Transverse colon (tissue), 4 donors: ENCODE measurements at regions not wholly inside any gene's neighbourhood (a gene's known extent, or its start where the extent isn't known, plus 50 kb on each side); places are given as distances from the start of the nearest gene placed in this dataset.

Source experiments
- DNase-seq: peaks from one replicate; pipeline ENCODE4 v3.0.0-alpha.2; 2019
- H3K27ac ChIP-seq, 4 donors: fragments of 200-600 bp; sonication (generic); 2 replicates each; pipeline ENCODE4 v1.5.1; 2016 to 2018; ENCODE audit warnings: inconsistent platforms in 4 of 4
- H3K27me3 ChIP-seq: fragments of 200-600 bp; sonication (generic); 2 replicates; pipeline ENCODE4 v1.5.1; 2017; ENCODE audit warnings: inconsistent platforms
- H3K36me3 ChIP-seq, 4 donors: fragments of 200-600 bp; sonication (generic); 2 replicates each; pipeline ENCODE4 v1.5.1; 2017 to 2019; ENCODE audit warnings: inconsistent platforms in 4 of 4
- H3K4me1 ChIP-seq, 4 donors: fragments of 200-600 bp; sonication (generic); 2 replicates each; pipeline ENCODE4 v1.5.1; 2017 to 2020; ENCODE audit warnings: inconsistent platforms in 4 of 4
- H3K4me3 ChIP-seq, 4 donors: fragments of 200-600 bp; sonication (generic); 1 replicate in 1 of 4; 2 replicates in 3 of 4; pipeline versions ENCODE4 v1.5.1 to v1.6.1; 2017 to 2019; ENCODE audit warnings: inconsistent platforms in 4 of 4
- H3K9me3 ChIP-seq, 2 donors: fragments of 200-600 bp; sonication (generic); 2 replicates each; pipeline ENCODE4 v1.5.1; 2017 to 2019; ENCODE audit warnings: inconsistent platforms in 2 of 2
- EP300 ChIP-seq: sonication (generic); formaldehyde crosslinking; IDR thresholded peaks from one replicate; pipeline ENCODE4 v1.6.1; 2017; ENCODE audit warnings: antibody characterized with exemption, low read depth
- POLR2A ChIP-seq: fragments of 450-650 bp; IDR thresholded peaks from one replicate; pipeline ENCODE4 v1.6.1; 2016; ENCODE audit warnings: antibody characterized with exemption, mild to moderate bottlenecking, moderate library complexity
- POLR2AphosphoS5 ChIP-seq, 3 donors: sonication (generic); formaldehyde crosslinking; IDR thresholded peaks; one replicate each; pipeline ENCODE4 v1.6.1; 2016; ENCODE audit warnings: antibody characterized with exemption in 3 of 3
- WGBS, 2 donors: methylation state at CpG; one replicate each; pipeline ENCODE4 v1.1.5; 2018; ENCODE audit warnings: low coverage in 1 of 2; 5-methylcytosine and 5-hydroxymethylcytosine counted together
- in situ Hi-C, 4 donors: fragments of 200-750 bp; cut with MboI; loops; one replicate each; pipeline versions ENCODE4 v1.15.0 to v1.15.1; 2017; ENCODE audit warnings: low sequenced_read_pairs in 3 of 4, low pct_ligation_motif_present in 1 of 4, low pct_unique_long_range_greater_than_20kb in 1 of 4
- intact Hi-C: fragments of 100-400 bp; cut with DNase I; formaldehyde crosslinking; loops from one replicate; pipeline ENCODE4 v1.15.1; 2023; ENCODE audit warnings: low total_unique reads
- TF ChIP-seq, protein P1 (sequence below), 5 experiments: fragments of 200-600 bp in 3 of 5; fragments of 450-650 bp in 2 of 5; sonication (generic) in 3 of 5; IDR thresholded peaks; 1 replicate in 2 of 5; 2 replicates in 3 of 5; pipeline ENCODE4 v1.5.1; 2016 to 2017; ENCODE audit warnings: antibody characterized with exemption in 5 of 5, inconsistent platforms in 3 of 5, mild to moderate bottlenecking in 2 of 5, moderate library complexity in 1 of 5

DNA sequence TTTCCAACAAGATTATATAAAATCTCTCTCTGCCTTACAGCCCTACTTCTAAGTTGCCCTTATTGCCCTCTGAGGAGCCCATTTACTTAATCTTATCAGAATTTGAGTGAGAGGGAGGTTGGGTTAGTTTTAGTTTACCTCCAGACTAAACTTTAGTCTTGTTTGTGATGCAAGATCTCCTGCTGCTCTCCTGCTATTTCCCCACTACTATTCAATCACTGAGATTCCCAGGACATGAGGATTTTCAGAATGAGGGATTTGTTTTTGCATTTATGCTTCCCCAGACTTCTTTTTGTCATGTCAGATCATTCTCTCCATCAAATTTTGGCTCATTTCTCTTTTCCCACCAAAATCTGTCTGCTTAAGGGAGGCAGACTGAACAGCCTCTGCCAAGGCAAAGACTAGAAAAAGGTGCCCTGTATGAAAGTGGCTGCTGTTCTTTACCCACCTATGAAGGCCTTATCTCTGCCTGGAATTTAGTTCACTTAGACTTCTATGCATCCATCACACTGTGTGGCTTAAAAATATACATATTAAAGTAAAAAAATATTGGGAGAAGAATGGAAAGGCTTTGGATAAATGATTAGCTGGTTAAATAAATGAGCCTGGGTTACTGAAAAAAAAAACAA is 401.3 kb downstream of the PID1 start:
- no peaks in the 10 kb centered on the region for H3K4me1 ChIP-seq
- in situ Hi-C loops (no loop called here), intact Hi-C loops (no loop called here)
- TF ChIP-seq POLR2AphosphoS5 (IDR thresholded peaks at IDR 0.05) = no peak
- no peak for TF ChIP-seq EP300
- no peak for TF ChIP-seq POLR2A
- TF ChIP-seq, protein P1, sequence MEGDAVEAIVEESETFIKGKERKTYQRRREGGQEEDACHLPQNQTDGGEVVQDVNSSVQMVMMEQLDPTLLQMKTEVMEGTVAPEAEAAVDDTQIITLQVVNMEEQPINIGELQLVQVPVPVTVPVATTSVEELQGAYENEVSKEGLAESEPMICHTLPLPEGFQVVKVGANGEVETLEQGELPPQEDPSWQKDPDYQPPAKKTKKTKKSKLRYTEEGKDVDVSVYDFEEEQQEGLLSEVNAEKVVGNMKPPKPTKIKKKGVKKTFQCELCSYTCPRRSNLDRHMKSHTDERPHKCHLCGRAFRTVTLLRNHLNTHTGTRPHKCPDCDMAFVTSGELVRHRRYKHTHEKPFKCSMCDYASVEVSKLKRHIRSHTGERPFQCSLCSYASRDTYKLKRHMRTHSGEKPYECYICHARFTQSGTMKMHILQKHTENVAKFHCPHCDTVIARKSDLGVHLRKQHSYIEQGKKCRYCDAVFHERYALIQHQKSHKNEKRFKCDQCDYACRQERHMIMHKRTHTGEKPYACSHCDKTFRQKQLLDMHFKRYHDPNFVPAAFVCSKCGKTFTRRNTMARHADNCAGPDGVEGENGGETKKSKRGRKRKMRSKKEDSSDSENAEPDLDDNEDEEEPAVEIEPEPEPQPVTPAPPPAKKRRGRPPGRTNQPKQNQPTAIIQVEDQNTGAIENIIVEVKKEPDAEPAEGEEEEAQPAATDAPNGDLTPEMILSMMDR (IDR thresholded peaks at IDR 0.05) = no peak
- H3K27ac ChIP-seq = no peak overlapping the region
- no peak for DNase-seq
- H3K4me3 ChIP-seq = no peak overlapping the region
- H3K9me3 ChIP-seq = no peaks in the 10 kb centered on the region
- H3K36me3 ChIP-seq = no peaks in the 10 kb centered on the region
- H3K27me3 ChIP-seq = no peaks in the 10 kb centered on the region

DNA sequence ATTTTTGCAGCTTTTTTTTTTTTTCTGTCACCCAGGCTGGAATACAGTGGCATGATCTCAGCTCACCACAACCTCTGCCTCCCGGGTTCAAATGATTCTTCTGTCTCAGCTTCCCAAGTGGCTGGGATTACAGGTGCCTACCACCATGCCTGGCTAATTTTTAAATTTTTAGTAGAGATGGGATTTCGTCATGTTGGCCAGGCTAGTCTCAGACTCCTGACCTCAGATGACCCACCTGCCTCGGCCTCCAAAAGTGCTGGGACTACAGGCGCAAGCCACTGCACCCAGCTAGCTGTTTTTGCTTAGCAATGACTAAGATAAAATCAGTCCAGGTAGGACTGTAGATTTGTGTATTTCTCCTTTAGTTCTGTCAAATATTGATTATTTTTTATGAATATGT is 403.7 kb downstream of the PID1 start:
- H3K4me3 ChIP-seq = no peak overlapping the region
- H3K27me3 ChIP-seq = no peaks in the 10 kb centered on the region
- DNase-seq = no peak
- no peaks in the 10 kb centered on the region for H3K36me3 ChIP-seq
- in situ Hi-C loops = no loop called here
- H3K27ac ChIP-seq = no peak overlapping the region
- H3K9me3 ChIP-seq = no peaks in the 10 kb centered on the region
- 75 to 82% methylated on average over 1 to 4 of the region's 4 CpGs for WGBS, 2 donors
- H3K4me1 ChIP-seq = no peaks in the 10 kb centered on the region
- intact Hi-C loops = no loop called here
- TF ChIP-seq POLR2A (no peak), POLR2AphosphoS5 (IDR thresholded peaks at IDR 0.05) (no peak), EP300 (no peak)

DNA sequence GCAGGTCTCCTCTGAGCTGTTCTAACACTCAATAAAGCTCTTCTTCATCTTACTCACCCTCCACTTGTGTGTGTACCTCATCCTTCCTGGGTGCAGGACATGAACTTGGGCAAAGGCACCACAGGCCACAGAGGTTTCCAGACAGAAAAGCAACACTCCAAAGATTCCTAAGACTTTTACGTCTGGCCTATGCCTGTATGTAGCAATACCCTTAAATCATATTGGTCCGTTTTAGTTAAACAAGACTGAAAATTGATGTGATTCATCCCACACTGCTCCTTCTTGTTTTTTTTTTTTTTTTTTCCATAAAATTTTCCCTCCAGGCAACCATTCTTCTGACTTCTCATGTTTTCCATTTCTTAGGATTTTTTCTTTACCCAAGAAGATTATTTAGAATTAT is 404.3 kb downstream of the PID1 start:
- Histone ChIP-seq H3K27ac (no peak overlapping the region), H3K4me1 (no peaks in the 10 kb centered on the region), H3K36me3 (no peaks in the 10 kb centered on the region), H3K27me3 (no peaks in the 10 kb centered on the region), H3K4me3 (no peak overlapping the region), H3K9me3 (no peaks in the 10 kb centered on the region)
- 73 to 81% methylated on average over 2 of the region's 2 CpGs for WGBS, 2 donors
- no peak for TF ChIP-seq EP300
- TF ChIP-seq POLR2AphosphoS5 (IDR thresholded peaks at IDR 0.05) = no peak
- TF ChIP-seq, protein P1 (IDR thresholded peaks at IDR 0.05) = no peak
- no peak for TF ChIP-seq POLR2A
- DNase-seq = no peak
- intact Hi-C loops (no loop called here), in situ Hi-C loops (no loop called here)

DNA sequence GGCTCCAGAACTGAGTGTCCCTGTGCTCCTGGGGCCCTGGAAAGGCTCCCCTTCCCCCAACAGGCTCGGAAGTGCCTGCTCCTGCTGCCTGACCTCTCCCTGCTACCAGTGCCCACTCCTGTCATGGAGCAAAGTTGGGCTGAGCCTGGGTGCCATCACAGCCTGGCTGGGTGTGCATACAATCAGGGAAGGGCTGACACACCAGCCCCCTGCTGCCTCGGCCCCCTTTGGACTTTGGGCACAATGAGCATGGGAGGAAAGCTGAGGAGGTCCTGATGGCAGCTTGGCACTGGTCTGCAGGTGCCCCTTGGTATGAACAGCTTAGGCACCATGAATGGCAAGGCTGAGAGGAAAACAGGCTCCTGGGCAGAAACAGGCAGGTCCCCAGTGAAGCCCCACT is 405.0 kb downstream of the PID1 start:
- WGBS, 2 donors = 54% methylated on average over 2 of the region's 2 CpGs; no CpG with 5 or more reads in 1 of the 2 donors
- Histone ChIP-seq H3K9me3 (no peaks in the 10 kb centered on the region), H3K4me3 (no peak overlapping the region), H3K27me3 (no peaks in the 10 kb centered on the region), H3K27ac (no peak overlapping the region), H3K36me3 (no peaks in the 10 kb centered on the region), H3K4me1 (no peaks in the 10 kb centered on the region)
- no peak for TF ChIP-seq EP300
- TF ChIP-seq, protein P1 (IDR thresholded peaks at IDR 0.05) = no peak
- TF ChIP-seq POLR2AphosphoS5 (IDR thresholded peaks at IDR 0.05) = no peak
- TF ChIP-seq POLR2A = no peak
- intact Hi-C loops (no loop called here), in situ Hi-C loops (no loop called here)
- DNase-seq = no peak

DNA sequence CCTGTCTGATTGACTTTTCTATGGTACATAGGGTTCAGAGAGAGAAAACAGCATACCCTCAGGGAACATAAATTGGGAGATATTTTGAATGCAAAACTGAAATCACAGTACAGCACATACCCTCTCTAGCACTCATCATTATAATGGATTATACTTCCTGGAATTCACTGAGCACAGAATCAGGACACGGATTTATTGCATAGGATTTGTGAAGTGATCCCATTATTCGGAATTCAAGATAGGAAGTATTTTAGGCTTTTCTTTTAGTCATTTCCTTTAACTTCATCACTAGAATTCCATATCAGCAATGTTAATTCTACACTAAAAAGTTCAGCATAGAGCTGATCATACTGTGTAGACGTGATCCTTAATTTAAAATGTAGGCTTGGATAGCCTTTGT is 407.0 kb downstream of the PID1 start:
- H3K9me3 ChIP-seq = no peaks in the 10 kb centered on the region
- H3K36me3 ChIP-seq = no peaks in the 10 kb centered on the region
- no peak overlapping the region for H3K4me3 ChIP-seq
- in situ Hi-C loops (no loop called here), intact Hi-C loops (no loop called here)
- DNase-seq = no peak
- H3K27ac ChIP-seq = no peak overlapping the region
- no peak for TF ChIP-seq POLR2AphosphoS5 (IDR thresholded peaks at IDR 0.05)
- no peak for TF ChIP-seq EP300
- no peak for TF ChIP-seq POLR2A
- TF ChIP-seq, protein P1 (IDR thresholded peaks at IDR 0.05) = no peak
- WGBS, 2 donors = 68 to 71% methylated on average over 3 of the region's 3 CpGs
- H3K4me1 ChIP-seq = no peaks in the 10 kb centered on the region
- H3K27me3 ChIP-seq = no peaks in the 10 kb centered on the region
